B cell (primary cell): ENCODE measurements at regions not wholly inside any gene's neighbourhood (a gene's known extent, or its start where the extent isn't known, plus 50 kb on each side); places are given as distances from the start of the nearest gene placed in this dataset.

Source experiments
- ATAC-seq: fragments of 200-7000 bp; cut with Tn5 transposase; one replicate; pipeline ENCODE4 v1.10.0; 2021; ENCODE audit warnings: low read depth, mild to moderate bottlenecking, moderate number of reproducible peaks, moderate library complexity
- CTCF ChIA-PET: fragments of 350-600 bp; sonication (Branson Sonifier 250); formaldehyde crosslinking; loops from one replicate; lab custom pipeline; 2021; ENCODE audit warnings: antibody characterized with exemption, inconsistent platforms; lab: Charles Lee
- POLR2A ChIA-PET: fragments of 350-600 bp; sonication (Branson Sonifier 250); formaldehyde crosslinking; loops from one replicate; lab custom pipeline; 2021; ENCODE audit warnings: antibody characterized with exemption; lab: Charles Lee
- DNase-seq: peaks from one replicate; pipeline ENCODE4 v3.0.0; 2013
- H2AFZ ChIP-seq: 2 replicates; pipeline ENCODE4 v1.6.1; 2012; ENCODE audit warnings: mild to moderate bottlenecking, low read depth, low read length; ENCODE audit not compliant: insufficient read depth, poor library complexity, severe bottlenecking
- H3K27ac ChIP-seq, 2 donors: 1 replicate in 1 of 2; 2 replicates in 1 of 2; pipeline ENCODE4 v1.5.1; 2012 to 2013; ENCODE audit warnings: low read length in 2 of 2, mild to moderate bottlenecking in 2 of 2, moderate library complexity in 1 of 2
- H3K27me3 ChIP-seq, 4 experiments: fragments of 200-600 bp in 1 of 4; sonication (generic) in 1 of 4; replicated peaks in 1 of 4; 1 replicate in 2 of 4; 2 replicates in 2 of 4; pipeline versions ENCODE4 v1.6.1 to v1.7.0; 2013 to 2016; ENCODE audit warnings: low read length in 3 of 4, mild to moderate bottlenecking in 2 of 4, mixed read lengths in 1 of 4, moderate library complexity in 1 of 4; ENCODE audit not compliant: insufficient read depth in 4 of 4, control insufficient read depth in 3 of 4; ENCODE audit errors: control extremely low read depth in 1 of 4
- H3K36me3 ChIP-seq, 2 experiments: replicated peaks in 1 of 2; 1 replicate in 1 of 2; 2 replicates in 1 of 2; pipeline versions ENCODE4 v1.6.1 to v1.7.1; 2013; ENCODE audit warnings: low read length in 1 of 2; ENCODE audit not compliant: insufficient read depth in 2 of 2, control insufficient read depth in 1 of 2; ENCODE audit errors: control extremely low read depth in 1 of 2, extremely low read depth in 1 of 2
- H3K4me1 ChIP-seq, 2 donors: fragments of 200-600 bp in 1 of 2; sonication (generic) in 1 of 2; 1 replicate in 1 of 2; 2 replicates in 1 of 2; pipeline versions ENCODE4 v1.5.1 to v1.6.1; 2013 to 2017; ENCODE audit warnings: low read length in 2 of 2; ENCODE audit not compliant: control insufficient read depth in 2 of 2, insufficient read depth in 2 of 2
- H3K4me2 ChIP-seq: replicated peaks from 2 replicates; pipeline ENCODE3; 2012; ENCODE audit warnings: mild to moderate bottlenecking, low read depth, low read length; ENCODE audit not compliant: poor library complexity, severe bottlenecking
- H3K4me3 ChIP-seq, 5 experiments: fragments of 200-600 bp in 1 of 5; sonication (generic) in 1 of 5; 1 replicate in 3 of 5; 2 replicates in 2 of 5; pipeline versions ENCODE4 v1.5.1 to v1.7.0; 2011 to 2016; ENCODE audit warnings: low read length in 4 of 5, mild to moderate bottlenecking in 4 of 5, low read depth in 2 of 5, control low read depth in 1 of 5, moderate library complexity in 1 of 5; ENCODE audit not compliant: insufficient read depth in 1 of 5; ENCODE audit errors: control extremely low read depth in 1 of 5, extremely low read depth in 1 of 5
- H3K79me2 ChIP-seq: fragments of 200-600 bp; sonication (generic); one replicate; pipeline ENCODE4 v1.6.0; 2016; ENCODE audit warnings: low read length; ENCODE audit not compliant: control insufficient read depth, insufficient read depth
- H3K9ac ChIP-seq: fragments of 200-600 bp; sonication (generic); 2 replicates; pipeline ENCODE4 v1.6.1; 2017; ENCODE audit warnings: mild to moderate bottlenecking, low read length, moderate library complexity
- H3K9me3 ChIP-seq, 3 donors: one replicate each; pipeline versions ENCODE4 v1.6.1 to v1.7.1; 2013; ENCODE audit warnings: low read length in 2 of 3; ENCODE audit not compliant: control insufficient read depth in 2 of 3, insufficient read depth in 1 of 3; ENCODE audit errors: control extremely low read depth in 1 of 3
- H4K20me1 ChIP-seq: 2 replicates; pipeline ENCODE4 v1.6.0; 2012; ENCODE audit warnings: mild to moderate bottlenecking, low read length; ENCODE audit not compliant: insufficient read depth, control insufficient read depth, poor library complexity, severe bottlenecking
- H3K27ac Mint-ChIP-seq: one replicate; pipeline ENCODE4 v1.8.0; 2021; ENCODE audit warnings: mixed read lengths
- H3K27me3 Mint-ChIP-seq: one replicate; pipeline ENCODE4 v1.8.0; 2021; ENCODE audit warnings: mixed read lengths
- H3K4me1 Mint-ChIP-seq: one replicate; pipeline ENCODE4 v1.8.0; 2021; ENCODE audit warnings: mixed read lengths
- H3K4me3 Mint-ChIP-seq: one replicate; pipeline ENCODE4 v1.8.0; 2021; ENCODE audit warnings: mixed read lengths
- H3K9me3 Mint-ChIP-seq: one replicate; pipeline ENCODE4 v1.8.0; 2022; ENCODE audit warnings: mixed read lengths; ENCODE audit not compliant: insufficient read depth
- EZH2 ChIP-seq: IDR thresholded peaks from 2 replicates; pipeline ENCODE4 v1.6.1; 2012; ENCODE audit warnings: borderline replicate concordance, low read depth, mild to moderate bottlenecking, moderate library complexity, low read length; ENCODE audit not compliant: insufficient read depth, poor library complexity, severe bottlenecking
- WGBS: methylation state at CpG from one replicate; pipeline ENCODE4 v1.1.5; 2013; ENCODE audit warnings: missing lambda C conversion rate; ENCODE audit not compliant: insufficient coverage; 5-methylcytosine and 5-hydroxymethylcytosine counted together
- intact Hi-C: fragments of 100-400 bp; cut with micrococcal nuclease; formaldehyde crosslinking; loops from one replicate; pipeline ENCODE4 v1.10.0; 2022
- TF ChIP-seq, protein P1 (sequence below): fragments of 200-600 bp; IDR thresholded peaks from one replicate; pipeline ENCODE4 v1.8.0; 2022; ENCODE audit warnings: antibody characterized with exemption, mild to moderate bottlenecking

DNA sequence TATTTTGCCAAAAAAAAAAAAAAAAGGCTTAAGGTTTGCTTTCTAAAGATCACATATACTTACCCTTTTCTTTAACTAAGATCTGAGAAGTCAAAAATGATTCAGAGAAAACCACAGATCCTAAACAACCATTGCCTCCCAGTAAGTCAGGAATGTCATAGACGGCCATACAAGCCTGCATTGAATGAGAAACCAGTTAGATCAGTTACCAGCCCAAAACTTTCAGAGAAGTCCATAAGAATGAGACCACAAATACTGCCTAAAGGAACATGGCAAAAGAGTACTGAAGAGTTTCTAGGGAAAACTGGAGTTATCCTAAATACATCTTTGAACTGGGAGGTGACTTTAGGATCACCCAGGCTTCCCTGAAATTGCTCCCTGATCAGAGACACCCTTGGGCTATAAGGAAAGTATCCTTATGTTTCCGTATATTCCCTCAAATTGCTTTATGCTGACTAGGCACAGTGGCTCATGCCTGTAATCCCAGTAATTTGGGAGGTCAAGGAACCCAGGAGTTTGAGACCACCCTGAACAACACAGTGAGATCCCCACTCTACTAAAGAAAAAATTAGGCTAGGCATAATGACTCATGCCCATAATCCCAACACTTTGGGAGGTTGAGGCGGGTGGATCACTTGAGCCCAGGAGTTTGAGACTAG, 79.4 kb upstream of the SLC4A11 start:
- H3K4me2 ChIP-seq: no peak overlapping the region
- no peak overlapping the region for H3K27ac ChIP-seq
- intact Hi-C loops: no loop called here
- H3K79me2 ChIP-seq: no peaks in the 10 kb centered on the region
- Mint-ChIP-seq H3K27me3 (no peaks in the 10 kb centered on the region), H3K4me1 (no peaks in the 10 kb centered on the region), H3K4me3 (no peak overlapping the region), H3K27ac (no peak overlapping the region), H3K9me3 (no peaks in the 10 kb centered on the region)
- POLR2A ChIA-PET: interaction anchor here (0.7 kb wide), 1 partner anchor 13 kb away, joined by 4 read pairs; no protein-coding TSS in a partner anchor
- H3K9ac ChIP-seq: no peak overlapping the region
- TF ChIP-seq EZH2: no peak
- TF ChIP-seq, protein P1, sequence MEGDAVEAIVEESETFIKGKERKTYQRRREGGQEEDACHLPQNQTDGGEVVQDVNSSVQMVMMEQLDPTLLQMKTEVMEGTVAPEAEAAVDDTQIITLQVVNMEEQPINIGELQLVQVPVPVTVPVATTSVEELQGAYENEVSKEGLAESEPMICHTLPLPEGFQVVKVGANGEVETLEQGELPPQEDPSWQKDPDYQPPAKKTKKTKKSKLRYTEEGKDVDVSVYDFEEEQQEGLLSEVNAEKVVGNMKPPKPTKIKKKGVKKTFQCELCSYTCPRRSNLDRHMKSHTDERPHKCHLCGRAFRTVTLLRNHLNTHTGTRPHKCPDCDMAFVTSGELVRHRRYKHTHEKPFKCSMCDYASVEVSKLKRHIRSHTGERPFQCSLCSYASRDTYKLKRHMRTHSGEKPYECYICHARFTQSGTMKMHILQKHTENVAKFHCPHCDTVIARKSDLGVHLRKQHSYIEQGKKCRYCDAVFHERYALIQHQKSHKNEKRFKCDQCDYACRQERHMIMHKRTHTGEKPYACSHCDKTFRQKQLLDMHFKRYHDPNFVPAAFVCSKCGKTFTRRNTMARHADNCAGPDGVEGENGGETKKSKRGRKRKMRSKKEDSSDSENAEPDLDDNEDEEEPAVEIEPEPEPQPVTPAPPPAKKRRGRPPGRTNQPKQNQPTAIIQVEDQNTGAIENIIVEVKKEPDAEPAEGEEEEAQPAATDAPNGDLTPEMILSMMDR: no peak
- CTCF ChIA-PET: no interaction called here
- no peak overlapping the region for H3K4me3 ChIP-seq
- H3K36me3 ChIP-seq: peaks cover 0 to 2% of the 10 kb centered on the region in 2 experiments
- ATAC-seq (no peak), DNase-seq (no peak)
- H4K20me1 ChIP-seq: no peaks in the 10 kb centered on the region
- H3K9me3 ChIP-seq: no peaks in the 10 kb centered on the region
- WGBS: no CpG with 5 or more reads among the region's 3 CpGs
- no peaks in the 10 kb centered on the region for H3K4me1 ChIP-seq
- no peaks in the 10 kb centered on the region for H3K27me3 ChIP-seq
- H2AFZ ChIP-seq: no peak overlapping the region

DNA sequence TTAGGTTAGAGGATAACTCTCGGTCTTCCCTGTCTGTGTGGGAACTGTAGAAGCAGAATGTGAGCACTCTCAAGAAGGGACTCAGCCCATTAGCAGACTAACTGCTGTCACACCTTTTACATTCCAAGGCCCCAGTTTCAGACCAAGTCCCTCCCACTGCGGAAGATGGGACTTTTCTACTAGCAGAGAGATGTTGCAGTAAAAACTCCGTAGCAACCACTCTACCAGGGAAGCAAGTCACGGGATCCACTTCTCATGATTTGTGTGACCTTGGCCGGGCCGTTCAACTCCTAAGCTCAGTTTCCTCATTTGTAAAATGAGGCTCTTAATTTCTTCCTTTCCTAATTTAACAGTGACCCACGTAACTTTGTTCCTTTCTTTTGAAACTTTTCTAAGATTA, 77.1 kb upstream of the SLC4A11 start:
- no peaks in the 10 kb centered on the region for H3K4me1 ChIP-seq
- ATAC-seq (no peak), DNase-seq (no peak)
- H3K4me2 ChIP-seq: no peak overlapping the region
- no peaks in the 10 kb centered on the region for H3K4me1 Mint-ChIP-seq
- TF ChIP-seq, protein P1: no peak
- TF ChIP-seq EZH2: no peak
- no peaks in the 10 kb centered on the region for H3K9me3 Mint-ChIP-seq
- H3K27me3 Mint-ChIP-seq: no peaks in the 10 kb centered on the region
- H3K27ac Mint-ChIP-seq: no peak overlapping the region
- no peaks in the 10 kb centered on the region for H3K27me3 ChIP-seq
- WGBS: 77% methylated on average over 4 of the region's 7 CpGs
- peaks cover 0 to 2% of the 10 kb centered on the region in 2 experiments for H3K36me3 ChIP-seq
- H3K9me3 ChIP-seq: no peaks in the 10 kb centered on the region
- intact Hi-C loops: loop anchor here (2.0 kb wide), 1 partner anchor 197 kb away; no protein-coding TSS in a partner anchor
- H3K27ac ChIP-seq: no peak overlapping the region
- H3K9ac ChIP-seq: no peak overlapping the region
- H3K79me2 ChIP-seq: no peaks in the 10 kb centered on the region
- H3K4me3 ChIP-seq: no peak overlapping the region
- H2AFZ ChIP-seq: no peak overlapping the region
- no peak overlapping the region for H3K4me3 Mint-ChIP-seq
- no peaks in the 10 kb centered on the region for H4K20me1 ChIP-seq
- CTCF ChIA-PET: interaction anchor here (0.6 to 4.6 kb wide), 12 partner anchors 9 to 792 kb away, joined by 3 to 76 read pairs (median 4); partner anchors contain the start of genes FASTKD5 and UBOX5
- POLR2A ChIA-PET: no interaction called here
